ENCODE measurements at regions not wholly inside any gene's neighbourhood (a gene's known extent, or its start where the extent isn't known, plus 50 kb on each side); places are given as distances from the start of the nearest gene placed in this dataset.
A peak's percentile ranks its signal among the peaks of the same experiment; 100 is the strongest.
"Not testable (repeated sequence)": the region's sequence is repeated elsewhere in the genome, so short reads cannot be mapped to it uniquely, and the experiment has no call there.

- not testable (repeated sequence) for DNase-seq (ENCODE audit: low spot score)
Measured at GRCh38 chr5:96319981-96320739, 112.9 kb downstream of the PCSK1 start.

- no peak for DNase-seq (ENCODE audit: low spot score)
Measured at GRCh38 chr5:96318569-96319110, 114.4 kb downstream of the PCSK1 start.

- DNase-seq (ENCODE audit: low spot score) = no peak
Measured at GRCh38 chr5:96317945-96318344, 115.1 kb downstream of the PCSK1 start.

GRCh38 chr5:96316487-96316886, 116.6 kb downstream of the PCSK1 start:
- no peak for DNase-seq (ENCODE audit: low spot score)

GRCh38 chr5:96316017-96316416, 117.0 kb downstream of the PCSK1 start:
- no peak for DNase-seq (ENCODE audit: low spot score)

- DNase-seq (ENCODE audit: low spot score) = no peak
Measured at GRCh38 chr5:96315431-96315830, 117.6 kb downstream of the PCSK1 start.

GRCh38 chr5:96312383-96312782, 120.7 kb downstream of the PCSK1 start:
- no peak for DNase-seq (ENCODE audit: low spot score)

GRCh38 chr5:96307047-96307446, 126.0 kb downstream of the PCSK1 start:
- not testable (repeated sequence) for DNase-seq (ENCODE audit: low spot score)

- no peak for DNase-seq (ENCODE audit: low spot score)
Measured at GRCh38 chr5:96302174-96302738, 130.8 kb downstream of the PCSK1 start.

GRCh38 chr5:96300976-96301375, 132.1 kb downstream of the PCSK1 start:
- peak; percentile 13 for DNase-seq (ENCODE audit: low spot score)

GRCh38 chr5:96297867-96298266, 135.2 kb downstream of the PCSK1 start:
- no peak for DNase-seq (ENCODE audit: low spot score)

GRCh38 chr5:96297290-96297689, 135.8 kb downstream of the PCSK1 start:
- peak; percentile 22 for DNase-seq (ENCODE audit: low spot score)

- DNase-seq (ENCODE audit: low spot score) = no peak
Measured at GRCh38 chr5:96294884-96295202, 138.2 kb downstream of the PCSK1 start.

- DNase-seq (ENCODE audit: low spot score) = no peak
Measured at GRCh38 chr5:96293966-96294883, 138.8 kb downstream of the PCSK1 start.

- no peak for DNase-seq (ENCODE audit: low spot score)
Measured at GRCh38 chr5:96292582-96293247, 140.3 kb downstream of the PCSK1 start.

GRCh38 chr5:96289287-96289686, 143.8 kb downstream of the PCSK1 start:
- DNase-seq (ENCODE audit: low spot score) = not testable (repeated sequence)

GRCh38 chr5:96288845-96289185, 144.2 kb downstream of the PCSK1 start:
- DNase-seq (ENCODE audit: low spot score) = no peak

GRCh38 chr5:96288166-96288844, 144.7 kb downstream of the PCSK1 start:
- DNase-seq (ENCODE audit: low spot score) = no peak

- no peak for DNase-seq (ENCODE audit: low spot score)
Measured at GRCh38 chr5:96287136-96287535, 145.9 kb downstream of the PCSK1 start.

GRCh38 chr5:96285823-96286222, 147.2 kb downstream of the PCSK1 start:
- DNase-seq (ENCODE audit: low spot score) = no peak

GRCh38 chr5:96284727-96285389, 148.2 kb downstream of the PCSK1 start:
- no peak for DNase-seq (ENCODE audit: low spot score)

Data from pons (tissue), 1 donor.